ENCODE measurements at regions not wholly inside any gene's neighbourhood (a gene's known extent, or its start where the extent isn't known, plus 50 kb on each side); places are given as distances from the start of the nearest gene placed in this dataset.
"Not testable (repeated sequence)": the region's sequence is repeated elsewhere in the genome, so short reads cannot be mapped to it uniquely, and the experiment has no call there.

DNA sequence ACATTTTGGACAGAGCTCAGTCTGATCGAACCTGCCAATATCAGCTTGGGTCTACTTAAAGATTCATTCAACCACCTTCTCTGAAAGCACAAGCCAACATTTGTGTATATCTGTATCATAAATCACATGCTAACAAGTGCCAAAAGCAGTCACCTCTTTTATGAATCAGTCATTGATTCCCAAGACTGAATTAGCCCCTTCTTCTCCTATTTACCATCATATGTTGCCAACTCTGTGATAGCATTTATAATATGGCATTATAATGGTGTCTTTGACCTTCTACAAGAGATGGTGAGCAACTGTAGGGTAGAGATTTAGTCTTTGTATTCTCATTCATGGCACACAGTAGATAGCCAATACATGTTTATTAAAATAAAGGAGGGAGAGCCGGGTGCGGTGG, 61.4 kb downstream of the DDX53 start:
- H3K27ac ChIP-seq (ENCODE audit: low read depth, low read length) = no peak overlapping the region
- H3K36me3 ChIP-seq (ENCODE audit: insufficient read depth, low read length) = no peaks in the 10 kb centered on the region
- no peak overlapping the region for H3K27ac Mint-ChIP-seq
- peaks cover 0 to 9% (median under 1%) of the 10 kb centered on the region in 8 donors for H3K9me3 Mint-ChIP-seq
- H3K9me3 ChIP-seq (ENCODE audit: control insufficient read depth in 1 of 2, low read length in 2 of 2) = no peaks in the 10 kb centered on the region
- no peaks in the 10 kb centered on the region for H3K4me1 ChIP-seq (ENCODE audit: insufficient read depth, low read length)
- no peaks in the 10 kb centered on the region for H3K4me1 Mint-ChIP-seq
- H3K4me3 ChIP-seq (ENCODE audit: low read length in 2 of 2) = no peak overlapping the region
- intact Hi-C loops (cut with micrococcal nuclease) = no loop called here
- ChIA-PET CTCF (ENCODE audit: partially characterized antibody) (no interaction called here), POLR2A (ENCODE audit: partially characterized antibody) (no interaction called here)
- no peak overlapping the region for H3K4me3 Mint-ChIP-seq
- no peak for DNase-seq
- H3K36me3 Mint-ChIP-seq = no peaks in the 10 kb centered on the region
- no peaks in the 10 kb centered on the region for H3K27me3 ChIP-seq (ENCODE audit: insufficient read depth, low read length)
- no peaks in the 10 kb centered on the region for H3K27me3 Mint-ChIP-seq

DNA sequence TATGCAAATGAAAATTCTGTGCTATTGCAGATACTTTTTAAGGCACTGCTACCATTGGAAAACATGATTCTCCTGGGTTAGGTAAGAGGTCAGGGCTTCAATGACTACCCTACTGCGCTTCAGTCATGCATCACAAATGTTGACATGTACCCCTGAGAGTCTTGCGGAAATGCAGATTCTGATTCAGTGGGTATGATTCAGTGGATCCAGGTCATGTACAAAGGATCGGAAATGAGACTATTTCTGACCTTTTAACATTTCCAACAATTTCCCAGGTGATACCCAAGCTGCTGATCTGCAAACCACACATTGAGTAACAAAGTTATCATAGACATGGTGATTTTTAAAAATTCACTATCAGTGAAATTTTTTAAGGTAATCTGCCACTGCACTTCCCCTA, 62.6 kb downstream of the DDX53 start:
- DNase-seq = no peak
- H3K4me1 Mint-ChIP-seq = no peaks in the 10 kb centered on the region
- H3K9me3 Mint-ChIP-seq = peaks cover 0 to 11% (median 1%) of the 10 kb centered on the region in 8 donors
- Histone ChIP-seq H3K4me1 (ENCODE audit: insufficient read depth, low read length) (no peaks in the 10 kb centered on the region), H3K27ac (ENCODE audit: low read depth, low read length) (no peak overlapping the region), H3K9me3 (ENCODE audit: control insufficient read depth in 1 of 2, low read length in 2 of 2) (no peaks in the 10 kb centered on the region), H3K27me3 (ENCODE audit: insufficient read depth, low read length) (no peaks in the 10 kb centered on the region), H3K4me3 (ENCODE audit: low read length in 2 of 2) (no peak overlapping the region), H3K36me3 (ENCODE audit: insufficient read depth, low read length) (no peaks in the 10 kb centered on the region)
- H3K4me3 Mint-ChIP-seq = no peak overlapping the region
- no peak overlapping the region for H3K27ac Mint-ChIP-seq
- intact Hi-C loops (cut with micrococcal nuclease) = no loop called here
- H3K36me3 Mint-ChIP-seq = no peaks in the 10 kb centered on the region
- no peaks in the 10 kb centered on the region for H3K27me3 Mint-ChIP-seq
- CTCF ChIA-PET (ENCODE audit: partially characterized antibody) = no interaction called here
- POLR2A ChIA-PET (ENCODE audit: partially characterized antibody) = no interaction called here

DNA sequence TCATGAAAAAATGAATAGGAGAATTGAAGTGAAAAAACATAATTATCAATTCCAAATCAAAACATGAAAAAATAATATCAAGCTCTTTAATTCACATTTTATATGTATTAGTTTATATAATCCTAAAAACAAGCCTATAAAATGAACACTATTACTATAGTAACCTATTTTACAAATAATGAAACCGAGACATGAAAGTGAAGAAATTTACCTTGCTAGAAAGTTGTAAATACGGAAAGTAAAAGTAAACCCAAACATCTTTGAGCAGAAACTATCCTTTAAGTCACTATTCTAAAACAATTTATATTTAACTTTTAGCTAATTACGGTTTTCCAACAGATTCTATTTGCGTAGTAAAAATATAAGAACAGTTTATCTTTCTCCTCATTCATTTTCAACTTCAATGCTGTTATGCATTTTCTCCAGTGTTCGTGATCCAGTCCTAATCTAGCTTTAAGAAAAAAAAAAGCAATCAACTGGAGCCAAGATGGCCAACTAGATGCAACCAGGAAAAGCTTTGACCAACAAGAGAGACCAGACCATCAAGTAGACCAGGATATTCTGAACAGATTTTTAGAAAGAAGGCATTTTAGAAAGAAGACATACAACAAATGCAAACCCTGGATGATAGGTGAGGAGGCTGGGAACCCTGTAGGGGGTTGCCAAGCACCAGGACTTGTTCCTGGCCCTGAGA, 67.0 kb downstream of the DDX53 start:
- Histone ChIP-seq H3K27ac (ENCODE audit: low read depth, low read length) (no peak overlapping the region), H3K27me3 (ENCODE audit: insufficient read depth, low read length) (no peaks in the 10 kb centered on the region), H3K4me3 (ENCODE audit: low read length in 2 of 2) (no peak overlapping the region), H3K4me1 (ENCODE audit: insufficient read depth, low read length) (no peaks in the 10 kb centered on the region), H3K9me3 (ENCODE audit: control insufficient read depth in 1 of 2, low read length in 2 of 2) (no peaks in the 10 kb centered on the region), H3K36me3 (ENCODE audit: insufficient read depth, low read length) (no peaks in the 10 kb centered on the region)
- Mint-ChIP-seq H3K27ac (no peak overlapping the region), H3K4me1 (no peaks in the 10 kb centered on the region), H3K9me3 (peaks cover 0 to 16% (median 5%) of the 10 kb centered on the region in 8 donors), H3K36me3 (no peaks in the 10 kb centered on the region), H3K4me3 (no peak overlapping the region), H3K27me3 (no peaks in the 10 kb centered on the region)
- ChIA-PET CTCF (ENCODE audit: partially characterized antibody) (no interaction called here), POLR2A (ENCODE audit: partially characterized antibody) (no interaction called here)
- intact Hi-C loops (cut with micrococcal nuclease) = no loop called here
- DNase-seq = no peak

DNA sequence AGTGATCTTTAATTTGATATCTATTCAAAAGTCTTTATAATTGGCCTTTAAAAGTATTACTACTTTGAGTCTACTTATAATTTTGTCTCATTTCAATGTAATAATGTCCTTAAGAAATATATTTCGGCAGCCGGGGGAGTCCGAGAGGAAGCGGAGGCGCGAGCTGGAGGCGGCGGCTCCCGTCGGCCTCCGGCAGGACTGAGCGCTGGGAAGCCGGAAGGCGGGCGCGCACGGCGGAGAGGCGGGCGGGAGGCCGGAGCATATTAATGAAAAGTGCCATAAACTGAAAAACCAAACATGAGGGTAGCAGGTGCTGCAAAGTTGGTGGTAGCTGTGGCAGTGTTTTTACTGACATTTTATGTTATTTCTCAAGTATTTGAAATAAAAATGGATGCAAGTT, 75.7 kb downstream of the DDX53 start:
- H3K9me3 Mint-ChIP-seq; DNase-seq; H3K4me1 Mint-ChIP-seq; H3K4me1 ChIP-seq (ENCODE audit: insufficient read depth, low read length); CTCF ChIA-PET (ENCODE audit: partially characterized antibody); H3K4me3 ChIP-seq (ENCODE audit: low read length in 2 of 2); H3K9me3 ChIP-seq (ENCODE audit: control insufficient read depth in 1 of 2, low read length in 2 of 2); H3K36me3 Mint-ChIP-seq; intact Hi-C loops (cut with micrococcal nuclease); POLR2A ChIA-PET (ENCODE audit: partially characterized antibody); H3K27ac ChIP-seq (ENCODE audit: low read depth, low read length); H3K27me3 ChIP-seq (ENCODE audit: insufficient read depth, low read length); H3K27me3 Mint-ChIP-seq; H3K36me3 ChIP-seq (ENCODE audit: insufficient read depth, low read length); H3K27ac Mint-ChIP-seq; H3K4me3 Mint-ChIP-seq: not testable (repeated sequence)

DNA sequence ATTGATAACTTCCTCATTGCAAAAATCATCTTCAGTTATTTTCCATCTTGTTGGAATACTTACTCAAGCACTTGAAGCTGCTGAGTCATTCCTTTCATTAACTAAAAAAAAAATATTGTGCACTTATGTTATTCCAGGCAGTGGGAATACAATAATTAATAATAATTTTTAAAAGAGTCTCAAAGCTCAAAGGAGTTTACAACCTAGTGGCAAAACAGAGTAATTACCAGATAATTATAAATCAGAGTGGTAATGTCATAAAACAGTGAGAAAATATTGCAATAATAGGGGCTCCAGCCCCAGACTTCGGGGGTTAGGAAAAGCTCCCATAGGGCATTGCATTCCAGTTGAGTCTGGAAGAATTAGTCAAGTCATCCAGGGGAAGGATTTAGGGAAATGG, 79.6 kb downstream of the DDX53 start:
- Histone ChIP-seq H3K36me3 (ENCODE audit: insufficient read depth, low read length) (no peaks in the 10 kb centered on the region), H3K4me1 (ENCODE audit: insufficient read depth, low read length) (no peaks in the 10 kb centered on the region), H3K27ac (ENCODE audit: low read depth, low read length) (no peak overlapping the region), H3K4me3 (ENCODE audit: low read length in 2 of 2) (no peak overlapping the region), H3K27me3 (ENCODE audit: insufficient read depth, low read length) (no peaks in the 10 kb centered on the region), H3K9me3 (ENCODE audit: control insufficient read depth in 1 of 2, low read length in 2 of 2) (no peaks in the 10 kb centered on the region)
- DNase-seq = no peak
- H3K27ac Mint-ChIP-seq = no peak overlapping the region
- peaks cover 0 to 7% (median under 1%) of the 10 kb centered on the region in 8 donors for H3K9me3 Mint-ChIP-seq
- intact Hi-C loops (cut with micrococcal nuclease) = no loop called here
- CTCF ChIA-PET (ENCODE audit: partially characterized antibody) = no interaction called here
- POLR2A ChIA-PET (ENCODE audit: partially characterized antibody) = no interaction called here
- no peaks in the 10 kb centered on the region for H3K4me1 Mint-ChIP-seq
- no peak overlapping the region for H3K4me3 Mint-ChIP-seq
- no peaks in the 10 kb centered on the region for H3K27me3 Mint-ChIP-seq
- no peaks in the 10 kb centered on the region for H3K36me3 Mint-ChIP-seq

DNA sequence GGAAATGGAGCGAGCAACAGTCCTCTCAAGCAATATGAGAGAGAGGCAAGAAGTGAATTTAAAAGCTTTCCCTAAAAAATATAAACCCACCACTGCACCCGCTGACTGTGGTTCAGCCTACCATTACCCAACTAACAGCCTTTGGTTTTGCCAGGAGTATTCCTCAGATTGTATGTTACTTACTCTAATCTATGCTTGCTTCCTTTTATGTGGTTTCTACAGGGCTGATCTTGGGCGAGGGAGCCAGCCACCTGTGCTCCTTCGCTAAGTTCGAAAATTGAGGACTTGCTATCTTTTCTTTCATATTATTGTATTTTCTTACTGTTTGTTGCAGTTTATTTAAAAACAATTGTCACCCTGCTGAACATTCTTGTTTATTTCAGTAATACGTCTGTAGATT, 101.1 kb downstream of the DDX53 start:
- H3K9me3 ChIP-seq (ENCODE audit: control insufficient read depth in 1 of 2, low read length in 2 of 2) = no peaks in the 10 kb centered on the region
- Mint-ChIP-seq H3K27ac (no peak overlapping the region), H3K4me1 (no peaks in the 10 kb centered on the region), H3K27me3 (no peaks in the 10 kb centered on the region), H3K9me3 (peaks cover 0 to 9% (median under 1%) of the 10 kb centered on the region in 8 donors), H3K4me3 (no peak overlapping the region), H3K36me3 (no peaks in the 10 kb centered on the region)
- H3K4me1 ChIP-seq (ENCODE audit: insufficient read depth, low read length) = no peaks in the 10 kb centered on the region
- H3K4me3 ChIP-seq (ENCODE audit: low read length in 2 of 2) = no peak overlapping the region
- intact Hi-C loops (cut with micrococcal nuclease) = no loop called here
- H3K27me3 ChIP-seq (ENCODE audit: insufficient read depth, low read length) = no peaks in the 10 kb centered on the region
- POLR2A ChIA-PET (ENCODE audit: partially characterized antibody) = no interaction called here
- no peak for DNase-seq
- CTCF ChIA-PET (ENCODE audit: partially characterized antibody) = no interaction called here
- no peak overlapping the region for H3K27ac ChIP-seq (ENCODE audit: low read depth, low read length)
- no peaks in the 10 kb centered on the region for H3K36me3 ChIP-seq (ENCODE audit: insufficient read depth, low read length)

DNA sequence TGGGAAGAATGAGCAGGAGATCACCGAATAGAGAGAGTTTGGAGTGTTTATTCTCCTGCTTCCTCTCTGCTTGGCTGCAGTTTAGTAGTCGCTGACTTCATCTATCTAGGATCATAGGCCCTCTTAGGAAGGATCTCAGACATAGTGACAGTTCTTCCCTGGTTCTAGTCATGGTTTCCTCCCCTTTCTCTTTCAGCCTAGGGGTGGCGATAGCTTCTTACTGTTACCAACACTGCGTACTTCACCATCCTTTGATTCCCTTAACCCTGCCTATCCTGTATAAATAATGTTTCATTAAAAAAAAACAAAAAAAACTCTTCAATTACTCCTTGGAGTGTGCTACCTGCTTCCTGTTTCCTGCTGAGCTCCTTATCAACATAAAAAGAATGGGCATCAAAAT, 103.8 kb downstream of the DDX53 start:
- CTCF ChIA-PET (ENCODE audit: partially characterized antibody) = no interaction called here
- Mint-ChIP-seq H3K27me3 (no peaks in the 10 kb centered on the region), H3K4me3 (no peak overlapping the region), H3K36me3 (no peaks in the 10 kb centered on the region), H3K9me3 (peaks cover 0 to 9% (median 0%) of the 10 kb centered on the region in 8 donors), H3K27ac (no peak overlapping the region), H3K4me1 (no peaks in the 10 kb centered on the region)
- no peaks in the 10 kb centered on the region for H3K4me1 ChIP-seq (ENCODE audit: insufficient read depth, low read length)
- no peaks in the 10 kb centered on the region for H3K9me3 ChIP-seq (ENCODE audit: control insufficient read depth in 1 of 2, low read length in 2 of 2)
- POLR2A ChIA-PET (ENCODE audit: partially characterized antibody) = no interaction called here
- no peak overlapping the region for H3K27ac ChIP-seq (ENCODE audit: low read depth, low read length)
- no peaks in the 10 kb centered on the region for H3K27me3 ChIP-seq (ENCODE audit: insufficient read depth, low read length)
- intact Hi-C loops (cut with micrococcal nuclease) = no loop called here
- no peaks in the 10 kb centered on the region for H3K36me3 ChIP-seq (ENCODE audit: insufficient read depth, low read length)
- no peak overlapping the region for H3K4me3 ChIP-seq (ENCODE audit: low read length in 2 of 2)
- DNase-seq = no peak

DNA sequence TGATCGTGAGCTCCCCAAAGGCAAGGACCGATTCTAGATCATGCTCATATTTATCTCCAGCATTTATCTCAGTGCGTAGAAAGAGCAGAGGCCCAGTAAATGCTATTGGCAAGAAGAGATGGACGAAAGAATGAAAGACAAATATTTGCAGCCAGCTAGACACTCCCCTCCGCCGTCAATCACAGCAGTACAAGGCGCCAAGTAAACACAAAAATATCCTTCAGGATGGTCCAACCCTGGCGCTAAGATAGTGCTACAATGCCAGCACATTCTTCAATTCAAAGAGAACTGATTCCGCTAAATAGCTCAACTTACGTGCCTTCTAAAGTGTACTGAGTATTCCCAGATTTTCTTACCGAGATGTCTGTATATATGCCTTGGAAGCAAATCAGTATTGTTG, 114.5 kb downstream of the DDX53 start:
- Mint-ChIP-seq H3K9me3 (no peaks in the 10 kb centered on the region), H3K36me3 (no peaks in the 10 kb centered on the region), H3K4me3 (no peak overlapping the region), H3K4me1 (no peaks in the 10 kb centered on the region), H3K27ac (no peak overlapping the region), H3K27me3 (no peaks in the 10 kb centered on the region)
- DNase-seq = no peak
- intact Hi-C loops (cut with micrococcal nuclease) = no loop called here
- Histone ChIP-seq H3K27me3 (ENCODE audit: insufficient read depth, low read length) (no peaks in the 10 kb centered on the region), H3K4me3 (ENCODE audit: low read length in 2 of 2) (no peak overlapping the region), H3K9me3 (ENCODE audit: control insufficient read depth in 1 of 2, low read length in 2 of 2) (no peaks in the 10 kb centered on the region), H3K27ac (ENCODE audit: low read depth, low read length) (no peak overlapping the region), H3K4me1 (ENCODE audit: insufficient read depth, low read length) (no peaks in the 10 kb centered on the region), H3K36me3 (ENCODE audit: insufficient read depth, low read length) (no peaks in the 10 kb centered on the region)
- CTCF ChIA-PET (ENCODE audit: partially characterized antibody) = no interaction called here
- POLR2A ChIA-PET (ENCODE audit: partially characterized antibody) = no interaction called here

Data from CD4-positive, alpha-beta memory T cell (primary cell).